SK-N-MC (cell line): ENCODE measurements at regions not wholly inside any gene's neighbourhood (a gene's known extent, or its start where the extent isn't known, plus 50 kb on each side); places are given as distances from the start of the nearest gene placed in this dataset.

ENCODE experiments used
- EZH2 ChIP-seq: fragments of 200-600 bp; sonication (generic); IDR thresholded peaks from one replicate; pipeline ENCODE4 v1.6.1; 2017; ENCODE audit warnings: antibody characterized with exemption
- FOXP2 ChIP-seq: optimal IDR thresholded peaks from 2 replicates; pipeline ENCODE3; 2011; ENCODE audit warnings: mild to moderate bottlenecking, moderate library complexity; ENCODE audit not compliant: insufficient read depth; ENCODE audit errors: extremely low read length, control extremely low read depth
- POLR2AphosphoS5 ChIP-seq: IDR thresholded peaks from 2 replicates; pipeline ENCODE4 v1.6.1; 2012; ENCODE audit warnings: mild to moderate bottlenecking, low read depth, low read length, borderline replicate concordance

- TF ChIP-seq EZH2 = no peak
- no peak for TF ChIP-seq POLR2AphosphoS5
- no peak for TF ChIP-seq FOXP2
These were observed 298.7 kb downstream of the RPL10L start for GRCh38 chr14:46352844-46353243.
